ENCODE measurements at regions not wholly inside any gene's neighbourhood (a gene's known extent, or its start where the extent isn't known, plus 50 kb on each side); places are given as distances from the start of the nearest gene placed in this dataset.
A peak's percentile ranks its signal among the peaks of the same experiment; 100 is the strongest.
"Not testable (repeated sequence)": the region's sequence is repeated elsewhere in the genome, so short reads cannot be mapped to it uniquely, and the experiment has no call there.

- Mint-ChIP-seq H3K4me1 (no peaks in the 10 kb centered on the region), H3K36me3 (no peaks in the 10 kb centered on the region), H3K4me3 (no peak overlapping the region), H3K27me3 (peaks cover 0 to 7% (median 0%) of the 10 kb centered on the region in 3 donors), H3K9me3 (no peaks in the 10 kb centered on the region), H3K27ac (no peak overlapping the region)
- ATAC-seq (ENCODE audit: low read depth in 2 of 2) (no peak), DNase-seq (no peak)
These were observed 260.8 kb downstream of the RDH14 start for GRCh38 chr2:18299423-18300212.

- no peak for DNase-seq
- Mint-ChIP-seq H3K36me3 (no peaks in the 10 kb centered on the region), H3K9me3 (no peaks in the 10 kb centered on the region), H3K27ac (no peak overlapping the region), H3K4me1 (no peaks in the 10 kb centered on the region), H3K4me3 (no peak overlapping the region), H3K27me3 (no peaks in the 10 kb centered on the region)
- no peak for ATAC-seq (ENCODE audit: low read depth in 2 of 2)
These were observed 262.9 kb downstream of the RDH14 start for GRCh38 chr2:18297534-18298058.

- Mint-ChIP-seq H3K9me3 (peaks cover 0 to 7% (median 5%) of the 10 kb centered on the region in 7 donors), H3K4me3 (no peak overlapping the region), H3K27me3 (no peaks in the 10 kb centered on the region), H3K27ac (no peak overlapping the region), H3K4me1 (no peaks in the 10 kb centered on the region), H3K36me3 (no peaks in the 10 kb centered on the region)
- DNase-seq (no peak), ATAC-seq (ENCODE audit: low read depth in 2 of 2) (no peak)
These were observed 270.1 kb downstream of the RDH14 start for GRCh38 chr2:18290386-18290785.

GRCh38 chr2:18286897-18287296 lies 273.6 kb downstream of the RDH14 start:
- Mint-ChIP-seq H3K9me3 (peaks cover 0 to 11% (median 5%) of the 10 kb centered on the region in 7 donors), H3K4me1 (no peaks in the 10 kb centered on the region), H3K27me3 (no peaks in the 10 kb centered on the region), H3K36me3 (no peaks in the 10 kb centered on the region), H3K27ac (no peak overlapping the region), H3K4me3 (no peak overlapping the region)
- DNase-seq (no peak), ATAC-seq (ENCODE audit: low read depth in 2 of 2) (no peak)

GRCh38 chr2:18284331-18284730 lies 276.1 kb downstream of the RDH14 start:
- no peaks in the 10 kb centered on the region for H3K4me1 Mint-ChIP-seq
- H3K9me3 Mint-ChIP-seq, result peaks cover 0 to 13% (median 5%) of the 10 kb centered on the region in 7 donors
- DNase-seq, result no peak
- H3K27me3 Mint-ChIP-seq, result no peaks in the 10 kb centered on the region
- H3K27ac Mint-ChIP-seq, result no peak overlapping the region
- H3K4me3 Mint-ChIP-seq, result no peak overlapping the region
- H3K36me3 Mint-ChIP-seq, result no peaks in the 10 kb centered on the region
- ATAC-seq (ENCODE audit: low read depth in 2 of 2), result no peak

- no peak for DNase-seq
- Mint-ChIP-seq H3K36me3 (no peaks in the 10 kb centered on the region), H3K27me3 (no peaks in the 10 kb centered on the region), H3K4me3 (no peak overlapping the region), H3K9me3 (peaks cover 0 to 13% (median 5%) of the 10 kb centered on the region in 7 donors), H3K27ac (no peak overlapping the region), H3K4me1 (no peaks in the 10 kb centered on the region)
- ATAC-seq (ENCODE audit: low read depth in 2 of 2), result no peak
These were observed 278.4 kb downstream of the RDH14 start for GRCh38 chr2:18282026-18282425.

GRCh38 chr2:18276583-18277075 lies 283.8 kb downstream of the RDH14 start:
- no peaks in the 10 kb centered on the region for H3K36me3 Mint-ChIP-seq
- no peak overlapping the region for H3K4me3 Mint-ChIP-seq
- H3K4me1 Mint-ChIP-seq, result no peaks in the 10 kb centered on the region
- H3K27ac Mint-ChIP-seq, result no peak overlapping the region
- ATAC-seq (ENCODE audit: low read depth in 2 of 2), result no peak
- H3K9me3 Mint-ChIP-seq, result peaks cover 0 to 4% (median 0%) of the 10 kb centered on the region in 7 donors
- no peak for DNase-seq
- no peaks in the 10 kb centered on the region for H3K27me3 Mint-ChIP-seq

- Mint-ChIP-seq H3K27me3 (peaks cover 0 to 3% (median 0%) of the 10 kb centered on the region in 3 donors), H3K36me3 (no peaks in the 10 kb centered on the region), H3K4me3 (no peak overlapping the region), H3K9me3 (peaks cover 0 to 3% (median 0%) of the 10 kb centered on the region in 7 donors), H3K4me1 (no peaks in the 10 kb centered on the region), H3K27ac (peak overlapping the region in 1 of 6 donors; percentile 69)
- DNase-seq (no peak), ATAC-seq (ENCODE audit: low read depth in 2 of 2) (no peak)
These were observed 287.2 kb downstream of the RDH14 start for GRCh38 chr2:18273205-18273604.

- ATAC-seq (ENCODE audit: low read depth in 2 of 2), result no peak
- H3K27ac Mint-ChIP-seq, result no peak overlapping the region
- no peak overlapping the region for H3K4me3 Mint-ChIP-seq
These were observed 288.3 kb downstream of the RDH14 start for GRCh38 chr2:18272148-18272494.

GRCh38 chr2:18271370-18272147 lies 288.9 kb downstream of the RDH14 start:
- Mint-ChIP-seq H3K36me3 (no peaks in the 10 kb centered on the region), H3K4me3 (no peak overlapping the region), H3K4me1 (no peaks in the 10 kb centered on the region), H3K27ac (no peak overlapping the region), H3K9me3 (peaks cover 0 to 3% (median 0%) of the 10 kb centered on the region in 7 donors), H3K27me3 (peaks cover 0 to 7% (median 0%) of the 10 kb centered on the region in 3 donors)
- no peak for DNase-seq
- no peak for ATAC-seq (ENCODE audit: low read depth in 2 of 2)

More at GRCh38 chr2:18272148-18272494, 288.3 kb downstream of the RDH14 start:
- Mint-ChIP-seq H3K27me3 (peaks cover 0 to 5% (median 0%) of the 10 kb centered on the region in 3 donors), H3K4me1 (no peaks in the 10 kb centered on the region), H3K36me3 (no peaks in the 10 kb centered on the region), H3K9me3 (peaks cover 0 to 3% (median 0%) of the 10 kb centered on the region in 7 donors)
- no peak for DNase-seq

GRCh38 chr2:18268400-18268799 lies 292.1 kb downstream of the RDH14 start:
- Mint-ChIP-seq H3K4me3 (no peak overlapping the region), H3K36me3 (no peaks in the 10 kb centered on the region), H3K27ac (no peak overlapping the region), H3K4me1 (no peaks in the 10 kb centered on the region), H3K9me3 (peaks cover 0 to 5% (median 0%) of the 10 kb centered on the region in 7 donors), H3K27me3 (peaks cover 0 to 15% (median 6%) of the 10 kb centered on the region in 3 donors)
- ATAC-seq (ENCODE audit: low read depth in 2 of 2) (no peak), DNase-seq (no peak)

GRCh38 chr2:18267501-18267900 lies 293.0 kb downstream of the RDH14 start:
- no peak for ATAC-seq (ENCODE audit: low read depth in 2 of 2)
- no peak for DNase-seq
- Mint-ChIP-seq H3K4me3 (no peak overlapping the region), H3K36me3 (no peaks in the 10 kb centered on the region), H3K4me1 (no peaks in the 10 kb centered on the region), H3K27ac (no peak overlapping the region), H3K9me3 (peaks cover 0 to 5% (median 0%) of the 10 kb centered on the region in 7 donors), H3K27me3 (peaks cover 0 to 15% (median 6%) of the 10 kb centered on the region in 3 donors)

- DNase-seq; H3K4me3 Mint-ChIP-seq; H3K4me1 Mint-ChIP-seq; ATAC-seq (ENCODE audit: low read depth in 2 of 2); H3K36me3 Mint-ChIP-seq; H3K27ac Mint-ChIP-seq; H3K9me3 Mint-ChIP-seq: not testable (repeated sequence)
- H3K27me3 Mint-ChIP-seq, result peaks cover 0 to 15% (median 6%) of the 10 kb centered on the region in 3 donors
These were observed 293.8 kb downstream of the RDH14 start for GRCh38 chr2:18266699-18267098.

Data from naive B cell (primary cell).